ENCODE measurements at regions not wholly inside any gene's neighbourhood (a gene's known extent, or its start where the extent isn't known, plus 50 kb on each side); places are given as distances from the start of the nearest gene placed in this dataset.

- no peak overlapping the region for H3K4me3 ChIP-seq (ENCODE audit: low read length in 2 of 2)
- no peaks in the 10 kb centered on the region for H3K36me3 ChIP-seq (ENCODE audit: control insufficient read depth in 2 of 2, insufficient read depth in 2 of 2, low read length in 2 of 2)
- no peak overlapping the region for H3K27ac ChIP-seq (ENCODE audit: low read depth in 2 of 2, low read length in 2 of 2)
- no peaks in the 10 kb centered on the region for H3K27me3 ChIP-seq (ENCODE audit: control insufficient read depth in 2 of 2, insufficient read depth in 2 of 2, low read length in 2 of 2)
- H3K9me3 ChIP-seq (ENCODE audit: control insufficient read depth in 2 of 2, low read length in 2 of 2), result peaks cover 0 to 4% of the 10 kb centered on the region in 2 donors
- no peak overlapping the region for H3K9ac ChIP-seq (ENCODE audit: low read depth in 1 of 2, low read length in 2 of 2)
- no peaks in the 10 kb centered on the region for H3K4me1 ChIP-seq (ENCODE audit: control insufficient read depth in 2 of 2, insufficient read depth in 2 of 2, low read length in 2 of 2)
These were observed 184.2 kb downstream of the ZNF486 start for GRCh38 chr19:20351244-20351643.

GRCh38 chr19:20349206-20349605, 182.2 kb downstream of the ZNF486 start:
- H3K4me3 ChIP-seq (ENCODE audit: low read length in 2 of 2), result no peak overlapping the region
- no peak overlapping the region for H3K27ac ChIP-seq (ENCODE audit: low read depth in 2 of 2, low read length in 2 of 2)
- H3K36me3 ChIP-seq (ENCODE audit: control insufficient read depth in 2 of 2, insufficient read depth in 2 of 2, low read length in 2 of 2), result no peaks in the 10 kb centered on the region
- peaks cover 0 to 4% of the 10 kb centered on the region in 2 donors for H3K9me3 ChIP-seq (ENCODE audit: control insufficient read depth in 2 of 2, low read length in 2 of 2)
- H3K27me3 ChIP-seq (ENCODE audit: control insufficient read depth in 2 of 2, insufficient read depth in 2 of 2, low read length in 2 of 2), result no peaks in the 10 kb centered on the region
- no peak overlapping the region for H3K9ac ChIP-seq (ENCODE audit: low read depth in 1 of 2, low read length in 2 of 2)
- no peaks in the 10 kb centered on the region for H3K4me1 ChIP-seq (ENCODE audit: control insufficient read depth in 2 of 2, insufficient read depth in 2 of 2, low read length in 2 of 2)

- H3K4me1 ChIP-seq (ENCODE audit: control insufficient read depth in 2 of 2, insufficient read depth in 2 of 2, low read length in 2 of 2), result no peaks in the 10 kb centered on the region
- H3K36me3 ChIP-seq (ENCODE audit: control insufficient read depth in 2 of 2, insufficient read depth in 2 of 2, low read length in 2 of 2), result no peaks in the 10 kb centered on the region
- H3K27me3 ChIP-seq (ENCODE audit: control insufficient read depth in 2 of 2, insufficient read depth in 2 of 2, low read length in 2 of 2), result no peaks in the 10 kb centered on the region
- H3K9ac ChIP-seq (ENCODE audit: low read depth in 1 of 2, low read length in 2 of 2), result no peak overlapping the region
- H3K4me3 ChIP-seq (ENCODE audit: low read length in 2 of 2), result no peak overlapping the region
- H3K27ac ChIP-seq (ENCODE audit: low read depth in 2 of 2, low read length in 2 of 2), result no peak overlapping the region
- H3K9me3 ChIP-seq (ENCODE audit: control insufficient read depth in 2 of 2, low read length in 2 of 2), result peaks cover 0 to 2% of the 10 kb centered on the region in 2 donors
These were observed 172.4 kb downstream of the ZNF486 start for GRCh38 chr19:20339444-20339843.

DNA sequence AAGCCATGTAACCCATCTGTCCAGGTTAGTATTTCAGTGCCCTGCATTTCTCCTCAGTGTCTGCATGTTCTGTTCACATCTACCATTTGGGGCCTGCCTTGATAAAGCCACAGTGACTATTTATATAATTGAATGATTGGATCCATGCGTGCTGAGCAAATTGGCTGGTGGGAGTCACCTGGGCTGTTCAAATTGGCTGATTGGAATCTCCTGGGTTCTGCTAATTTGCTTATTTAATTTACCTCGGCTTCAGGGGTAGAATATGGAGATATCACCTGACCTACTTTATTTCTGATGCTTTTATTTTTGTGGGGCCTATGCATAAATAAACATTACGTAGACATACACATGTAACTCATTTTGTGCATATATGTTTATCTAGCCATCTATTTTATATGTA, 167.7 kb downstream of the ZNF486 start:
- no peaks in the 10 kb centered on the region for H3K36me3 ChIP-seq (ENCODE audit: control insufficient read depth in 2 of 2, insufficient read depth in 2 of 2, low read length in 2 of 2)
- no peaks in the 10 kb centered on the region for H3K9me3 ChIP-seq (ENCODE audit: control insufficient read depth in 2 of 2, low read length in 2 of 2)
- no peak overlapping the region for H3K9ac ChIP-seq (ENCODE audit: low read depth in 1 of 2, low read length in 2 of 2)
- H3K4me1 ChIP-seq (ENCODE audit: control insufficient read depth in 2 of 2, insufficient read depth in 2 of 2, low read length in 2 of 2), result no peaks in the 10 kb centered on the region
- H3K27ac ChIP-seq (ENCODE audit: low read depth in 2 of 2, low read length in 2 of 2), result no peak overlapping the region
- H3K27me3 ChIP-seq (ENCODE audit: control insufficient read depth in 2 of 2, insufficient read depth in 2 of 2, low read length in 2 of 2), result no peaks in the 10 kb centered on the region
- H3K4me3 ChIP-seq (ENCODE audit: low read length in 2 of 2), result no peak overlapping the region

DNA sequence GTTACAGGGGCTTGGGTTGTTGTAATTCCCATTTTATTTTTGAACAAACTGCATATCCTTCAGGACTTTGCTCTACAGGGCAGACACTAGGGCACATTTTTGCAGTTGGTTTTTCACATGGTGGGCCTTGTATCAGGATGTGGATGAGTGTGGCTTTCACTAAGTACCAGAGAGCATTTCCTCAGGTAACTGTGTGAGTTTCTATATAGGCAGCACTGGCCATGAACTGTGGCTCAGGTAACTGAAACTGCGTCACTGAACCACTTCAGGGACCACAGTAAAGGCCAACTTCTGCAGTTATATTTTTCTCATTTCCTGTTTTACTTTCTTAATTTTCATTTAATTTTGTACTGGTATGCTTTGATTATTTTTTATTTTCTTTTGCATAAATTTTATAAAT, 166.5 kb downstream of the ZNF486 start:
- Histone ChIP-seq H3K9ac (ENCODE audit: low read depth in 1 of 2, low read length in 2 of 2) (no peak overlapping the region), H3K4me1 (ENCODE audit: control insufficient read depth in 2 of 2, insufficient read depth in 2 of 2, low read length in 2 of 2) (no peaks in the 10 kb centered on the region), H3K9me3 (ENCODE audit: control insufficient read depth in 2 of 2, low read length in 2 of 2) (no peaks in the 10 kb centered on the region), H3K4me3 (ENCODE audit: low read length in 2 of 2) (no peak overlapping the region), H3K27me3 (ENCODE audit: control insufficient read depth in 2 of 2, insufficient read depth in 2 of 2, low read length in 2 of 2) (no peaks in the 10 kb centered on the region), H3K36me3 (ENCODE audit: control insufficient read depth in 2 of 2, insufficient read depth in 2 of 2, low read length in 2 of 2) (no peaks in the 10 kb centered on the region), H3K27ac (ENCODE audit: low read depth in 2 of 2, low read length in 2 of 2) (no peak overlapping the region)

- Histone ChIP-seq H3K4me1 (ENCODE audit: control insufficient read depth in 2 of 2, insufficient read depth in 2 of 2, low read length in 2 of 2) (no peaks in the 10 kb centered on the region), H3K36me3 (ENCODE audit: control insufficient read depth in 2 of 2, insufficient read depth in 2 of 2, low read length in 2 of 2) (no peaks in the 10 kb centered on the region), H3K4me3 (ENCODE audit: low read length in 2 of 2) (no peak overlapping the region), H3K27ac (ENCODE audit: low read depth in 2 of 2, low read length in 2 of 2) (no peak overlapping the region), H3K9ac (ENCODE audit: low read depth in 1 of 2, low read length in 2 of 2) (no peak overlapping the region), H3K27me3 (ENCODE audit: control insufficient read depth in 2 of 2, insufficient read depth in 2 of 2, low read length in 2 of 2) (no peaks in the 10 kb centered on the region), H3K9me3 (ENCODE audit: control insufficient read depth in 2 of 2, low read length in 2 of 2) (peaks cover 0 to 3% of the 10 kb centered on the region in 2 donors)
These were observed 158.1 kb downstream of the ZNF486 start for GRCh38 chr19:20325151-20325550.

DNA sequence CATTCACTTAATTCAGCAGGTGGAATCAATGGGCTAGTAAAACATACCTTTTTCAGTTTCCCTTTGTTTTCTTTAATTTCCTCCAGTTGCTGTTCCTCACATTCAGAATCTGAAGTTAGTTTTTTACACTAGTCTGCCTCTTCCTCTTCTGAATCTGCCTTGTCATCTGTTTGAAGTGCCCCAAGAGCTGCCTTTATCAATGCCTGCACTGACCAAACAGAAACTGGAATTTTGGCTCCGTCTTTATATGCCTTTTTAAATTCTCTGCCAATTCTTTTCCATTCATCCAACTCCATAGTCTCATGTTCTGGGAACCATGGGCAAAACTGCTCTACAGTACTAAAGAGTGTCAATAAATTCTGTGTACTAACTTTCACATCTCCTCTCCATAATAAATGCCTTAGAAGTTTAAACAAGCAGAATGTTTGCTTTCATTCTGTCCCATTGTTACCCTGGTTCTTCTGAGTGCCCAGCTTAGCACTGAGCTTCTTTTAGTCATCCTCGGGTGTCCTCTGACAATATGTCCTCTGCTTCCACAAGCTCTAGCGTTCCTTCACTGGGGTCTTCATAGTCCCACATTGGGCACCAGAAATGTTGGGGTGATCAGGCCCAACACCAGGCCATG, 154.2 kb downstream of the ZNF486 start:
- Histone ChIP-seq H3K9me3 (ENCODE audit: control insufficient read depth in 2 of 2, low read length in 2 of 2) (peaks cover 0 to 3% of the 10 kb centered on the region in 2 donors), H3K27me3 (ENCODE audit: control insufficient read depth in 2 of 2, insufficient read depth in 2 of 2, low read length in 2 of 2) (no peaks in the 10 kb centered on the region), H3K27ac (ENCODE audit: low read depth in 2 of 2, low read length in 2 of 2) (no peak overlapping the region), H3K9ac (ENCODE audit: low read depth in 1 of 2, low read length in 2 of 2) (no peak overlapping the region), H3K36me3 (ENCODE audit: control insufficient read depth in 2 of 2, insufficient read depth in 2 of 2, low read length in 2 of 2) (no peaks in the 10 kb centered on the region), H3K4me3 (ENCODE audit: low read length in 2 of 2) (no peak overlapping the region), H3K4me1 (ENCODE audit: control insufficient read depth in 2 of 2, insufficient read depth in 2 of 2, low read length in 2 of 2) (no peaks in the 10 kb centered on the region)

DNA sequence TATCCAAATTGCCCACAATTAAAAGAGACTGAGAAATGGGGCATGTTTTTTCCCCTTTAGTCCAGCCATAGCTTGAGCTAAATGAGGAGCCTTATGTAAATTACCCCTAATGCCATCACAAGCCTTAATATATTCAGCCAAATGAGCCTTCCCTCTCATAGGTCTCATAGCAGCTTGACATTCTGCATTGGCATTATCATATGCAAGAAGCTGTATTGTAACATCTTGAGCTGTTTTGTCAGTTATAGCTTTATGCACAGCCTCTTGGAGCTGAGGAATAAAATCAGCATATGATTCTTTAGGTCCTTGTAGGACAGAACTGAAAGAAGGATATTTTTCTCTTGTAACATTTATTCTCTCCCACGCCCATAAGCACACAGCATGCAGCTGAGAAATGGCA, 153.2 kb downstream of the ZNF486 start:
- no peak overlapping the region for H3K4me3 ChIP-seq (ENCODE audit: low read length in 2 of 2)
- H3K9me3 ChIP-seq (ENCODE audit: control insufficient read depth in 2 of 2, low read length in 2 of 2), result peaks cover 0 to 3% of the 10 kb centered on the region in 2 donors
- H3K27ac ChIP-seq (ENCODE audit: low read depth in 2 of 2, low read length in 2 of 2), result no peak overlapping the region

GRCh38 chr19:20318616-20319015, 151.6 kb downstream of the ZNF486 start:
- no peaks in the 10 kb centered on the region for H3K27me3 ChIP-seq (ENCODE audit: control insufficient read depth in 2 of 2, insufficient read depth in 2 of 2, low read length in 2 of 2)
- H3K27ac ChIP-seq (ENCODE audit: low read depth in 2 of 2, low read length in 2 of 2), result no peak overlapping the region
- H3K4me1 ChIP-seq (ENCODE audit: control insufficient read depth in 2 of 2, insufficient read depth in 2 of 2, low read length in 2 of 2), result no peaks in the 10 kb centered on the region
- H3K4me3 ChIP-seq (ENCODE audit: low read length in 2 of 2), result no peak overlapping the region
- no peaks in the 10 kb centered on the region for H3K36me3 ChIP-seq (ENCODE audit: control insufficient read depth in 2 of 2, insufficient read depth in 2 of 2, low read length in 2 of 2)
- H3K9ac ChIP-seq (ENCODE audit: low read depth in 1 of 2, low read length in 2 of 2), result no peak overlapping the region
- peaks cover 0 to 3% of the 10 kb centered on the region in 2 donors for H3K9me3 ChIP-seq (ENCODE audit: control insufficient read depth in 2 of 2, low read length in 2 of 2)

More for the DNA sequence above, 153.2 kb downstream of the ZNF486 start:
- Histone ChIP-seq H3K36me3 (ENCODE audit: control insufficient read depth in 2 of 2, insufficient read depth in 2 of 2, low read length in 2 of 2) (no peaks in the 10 kb centered on the region), H3K27me3 (ENCODE audit: control insufficient read depth in 2 of 2, insufficient read depth in 2 of 2, low read length in 2 of 2) (no peaks in the 10 kb centered on the region), H3K4me1 (ENCODE audit: control insufficient read depth in 2 of 2, insufficient read depth in 2 of 2, low read length in 2 of 2) (no peaks in the 10 kb centered on the region), H3K9ac (ENCODE audit: low read depth in 1 of 2, low read length in 2 of 2) (no peak overlapping the region)

DNA sequence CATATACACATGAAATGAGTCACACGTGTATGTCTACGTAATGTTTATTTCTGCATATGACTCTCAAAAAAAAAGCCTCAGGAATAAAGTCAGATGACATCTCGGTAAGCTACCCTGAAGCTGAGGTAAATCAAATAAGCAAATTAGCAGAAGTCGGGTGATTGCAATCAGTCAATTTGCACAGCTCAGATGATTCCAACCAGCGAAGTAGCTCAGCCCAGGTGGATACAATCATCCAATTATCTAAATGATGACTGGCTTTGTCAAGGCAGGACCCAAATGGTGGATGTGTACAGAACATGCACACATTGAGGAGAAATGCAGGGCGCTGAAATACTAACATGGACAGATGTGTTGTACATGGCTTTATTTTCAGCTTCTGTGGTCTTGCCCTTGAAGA, 148.5 kb downstream of the ZNF486 start:
- Histone ChIP-seq H3K4me3 (ENCODE audit: low read length in 2 of 2) (no peak overlapping the region), H3K36me3 (ENCODE audit: control insufficient read depth in 2 of 2, insufficient read depth in 2 of 2, low read length in 2 of 2) (no peaks in the 10 kb centered on the region), H3K27ac (ENCODE audit: low read depth in 2 of 2, low read length in 2 of 2) (no peak overlapping the region), H3K4me1 (ENCODE audit: control insufficient read depth in 2 of 2, insufficient read depth in 2 of 2, low read length in 2 of 2) (no peaks in the 10 kb centered on the region), H3K27me3 (ENCODE audit: control insufficient read depth in 2 of 2, insufficient read depth in 2 of 2, low read length in 2 of 2) (no peaks in the 10 kb centered on the region), H3K9ac (ENCODE audit: low read depth in 1 of 2, low read length in 2 of 2) (no peak overlapping the region), H3K9me3 (ENCODE audit: control insufficient read depth in 2 of 2, low read length in 2 of 2) (peaks cover 0 to 3% of the 10 kb centered on the region in 2 donors)

GRCh38 chr19:20313894-20314293, 146.9 kb downstream of the ZNF486 start:
- H3K4me1 ChIP-seq (ENCODE audit: control insufficient read depth in 2 of 2, insufficient read depth in 2 of 2, low read length in 2 of 2), result no peaks in the 10 kb centered on the region
- H3K36me3 ChIP-seq (ENCODE audit: control insufficient read depth in 2 of 2, insufficient read depth in 2 of 2, low read length in 2 of 2), result no peaks in the 10 kb centered on the region
- H3K27me3 ChIP-seq (ENCODE audit: control insufficient read depth in 2 of 2, insufficient read depth in 2 of 2, low read length in 2 of 2), result no peaks in the 10 kb centered on the region
- H3K9ac ChIP-seq (ENCODE audit: low read depth in 1 of 2, low read length in 2 of 2), result no peak overlapping the region
- no peak overlapping the region for H3K4me3 ChIP-seq (ENCODE audit: low read length in 2 of 2)
- no peak overlapping the region for H3K27ac ChIP-seq (ENCODE audit: low read depth in 2 of 2, low read length in 2 of 2)
- peaks cover 0 to 3% of the 10 kb centered on the region in 2 donors for H3K9me3 ChIP-seq (ENCODE audit: control insufficient read depth in 2 of 2, low read length in 2 of 2)

Data from mucosa of rectum (tissue), 2 donors.